ENCODE measurements at regions not wholly inside any gene's neighbourhood (a gene's known extent, or its start where the extent isn't known, plus 50 kb on each side); places are given as distances from the start of the nearest gene placed in this dataset.

- Histone ChIP-seq H3K79me2 (ENCODE audit: insufficient read depth, low read length) (no peaks in the 10 kb centered on the region), H4K20me1 (ENCODE audit: insufficient read depth, low read length, poor library complexity, severe bottlenecking) (no peaks in the 10 kb centered on the region), H3K4me1 (ENCODE audit: insufficient read depth, low read length, poor library complexity, severe bottlenecking) (no peaks in the 10 kb centered on the region), H3K36me3 (ENCODE audit: insufficient read depth, low read length) (no peaks in the 10 kb centered on the region), H3F3A (ENCODE audit: low read depth) (no peaks in the 10 kb centered on the region), H3K9me2 (replicated peaks; ENCODE audit: low read depth, low read length) (no peaks in the 10 kb centered on the region), H3K27me3 (ENCODE audit: insufficient read depth, low read length, poor library complexity, severe bottlenecking) (no peaks in the 10 kb centered on the region), H2AFZ (ENCODE audit: low read length) (no peak overlapping the region), H3K4me2 (ENCODE audit: low read depth, low read length, poor library complexity, severe bottlenecking) (no peak overlapping the region), H3K4me3 (ENCODE audit: low read length, poor library complexity, severe bottlenecking) (no peak overlapping the region), H3K9ac (ENCODE audit: low read depth, low read length, poor library complexity, severe bottlenecking) (no peak overlapping the region), H3K9me3 (ENCODE audit: insufficient read depth, low read depth, low read length) (no peaks in the 10 kb centered on the region)
- TF ChIP-seq EZH2phosphoT487 (IDR thresholded peaks at IDR 0.05; ENCODE audit: borderline replicate concordance), result no peak
- no peak for TF ChIP-seq CTCF (conservative IDR thresholded peaks at IDR 0.05; ENCODE audit: low read length)
Measured at GRCh38 chr2:118670276-118670675, 177.2 kb downstream of the EN1 start.

- H3K4me2 ChIP-seq (ENCODE audit: low read depth, low read length, poor library complexity, severe bottlenecking), result no peak overlapping the region
Measured at GRCh38 chr2:118669654-118670053, 177.8 kb downstream of the EN1 start.

GRCh38 chr2:118668431-118669424 is 178.7 kb downstream of the EN1 start:
- Histone ChIP-seq H3K4me2 (ENCODE audit: low read depth, low read length, poor library complexity, severe bottlenecking) (no peak overlapping the region), H4K20me1 (ENCODE audit: insufficient read depth, low read length, poor library complexity, severe bottlenecking) (no peaks in the 10 kb centered on the region), H3K27me3 (ENCODE audit: insufficient read depth, low read length, poor library complexity, severe bottlenecking) (no peaks in the 10 kb centered on the region), H3K4me1 (ENCODE audit: insufficient read depth, low read length, poor library complexity, severe bottlenecking) (no peaks in the 10 kb centered on the region), H3K4me3 (ENCODE audit: low read length, poor library complexity, severe bottlenecking) (no peak overlapping the region), H3K79me2 (ENCODE audit: insufficient read depth, low read length) (no peaks in the 10 kb centered on the region), H3F3A (ENCODE audit: low read depth) (no peaks in the 10 kb centered on the region), H3K9me3 (ENCODE audit: insufficient read depth, low read depth, low read length) (no peaks in the 10 kb centered on the region), H3K36me3 (ENCODE audit: insufficient read depth, low read length) (no peaks in the 10 kb centered on the region), H3K9ac (ENCODE audit: low read depth, low read length, poor library complexity, severe bottlenecking) (no peak overlapping the region), H2AFZ (ENCODE audit: low read length) (no peak overlapping the region), H3K9me2 (replicated peaks; ENCODE audit: low read depth, low read length) (no peaks in the 10 kb centered on the region)
- TF ChIP-seq CTCF (conservative IDR thresholded peaks at IDR 0.05; ENCODE audit: low read length), result no peak
- no peak for TF ChIP-seq EZH2phosphoT487 (IDR thresholded peaks at IDR 0.05; ENCODE audit: borderline replicate concordance)

More at GRCh38 chr2:118669654-118670053, 177.8 kb downstream of the EN1 start:
- Histone ChIP-seq H3K4me3 (ENCODE audit: low read length, poor library complexity, severe bottlenecking) (no peak overlapping the region), H3K4me1 (ENCODE audit: insufficient read depth, low read length, poor library complexity, severe bottlenecking) (no peaks in the 10 kb centered on the region), H4K20me1 (ENCODE audit: insufficient read depth, low read length, poor library complexity, severe bottlenecking) (no peaks in the 10 kb centered on the region), H2AFZ (ENCODE audit: low read length) (no peak overlapping the region), H3K27me3 (ENCODE audit: insufficient read depth, low read length, poor library complexity, severe bottlenecking) (no peaks in the 10 kb centered on the region), H3F3A (ENCODE audit: low read depth) (no peaks in the 10 kb centered on the region), H3K36me3 (ENCODE audit: insufficient read depth, low read length) (no peaks in the 10 kb centered on the region), H3K79me2 (ENCODE audit: insufficient read depth, low read length) (no peaks in the 10 kb centered on the region), H3K9ac (ENCODE audit: low read depth, low read length, poor library complexity, severe bottlenecking) (no peak overlapping the region), H3K9me2 (replicated peaks; ENCODE audit: low read depth, low read length) (no peaks in the 10 kb centered on the region), H3K9me3 (ENCODE audit: insufficient read depth, low read depth, low read length) (no peaks in the 10 kb centered on the region)
- TF ChIP-seq EZH2phosphoT487 (IDR thresholded peaks at IDR 0.05; ENCODE audit: borderline replicate concordance) (no peak), CTCF (conservative IDR thresholded peaks at IDR 0.05; ENCODE audit: low read length) (no peak)
